ENCODE measurements at regions not wholly inside any gene's neighbourhood (a gene's known extent, or its start where the extent isn't known, plus 50 kb on each side); places are given as distances from the start of the nearest gene placed in this dataset.

- no peak for DNase-seq (ENCODE audit: low read depth in 3 of 3)
Observed at GRCh38 chr7:45974540-45975360, 53.7 kb upstream of the IGFBP3 start.

GRCh38 chr7:45973725-45974532 is 52.9 kb upstream of the IGFBP3 start:
- no peak for DNase-seq (ENCODE audit: low read depth in 3 of 3)

GRCh38 chr7:45972629-45973312 is 51.7 kb upstream of the IGFBP3 start:
- no peak for DNase-seq (ENCODE audit: low read depth in 3 of 3)

GRCh38 chr7:45971661-45972175 is 50.6 kb upstream of the IGFBP3 start:
- no peak for DNase-seq (ENCODE audit: low read depth in 3 of 3)

GRCh38 chr7:45971171-45971570 is 50.1 kb upstream of the IGFBP3 start:
- DNase-seq (ENCODE audit: low read depth in 3 of 3), result no peak
